CD14-positive monocyte (primary cell): ENCODE measurements at regions not wholly inside any gene's neighbourhood (a gene's known extent, or its start where the extent isn't known, plus 50 kb on each side); places are given as distances from the start of the nearest gene placed in this dataset.

Source experiments
- DNase-seq, 3 donors: peaks; one replicate each; pipeline ENCODE4 v3.0.0-alpha.2; 2011 to 2022
- H2AFZ ChIP-seq: 2 replicates; pipeline ENCODE4 v1.6.0; 2012; ENCODE audit warnings: mild to moderate bottlenecking, low read depth, low read length, inconsistent platforms; ENCODE audit not compliant: insufficient read depth, poor library complexity, severe bottlenecking
- H3K27ac ChIP-seq, 2 donors: 1 replicate in 1 of 2; 2 replicates in 1 of 2; pipeline ENCODE4 v1.5.1; 2012 to 2013; ENCODE audit warnings: low read length in 2 of 2, control low read depth in 1 of 2, inconsistent platforms in 1 of 2, low read depth in 1 of 2, mild to moderate bottlenecking in 1 of 2
- H3K27me3 ChIP-seq, 2 donors: one replicate each; pipeline versions ENCODE4 v1.6.0 to v1.6.1; 2011 to 2013; ENCODE audit warnings: low read length in 2 of 2; ENCODE audit not compliant: control insufficient read depth in 2 of 2, insufficient read depth in 2 of 2
- H3K36me3 ChIP-seq, 2 donors: replicated peaks in 1 of 2; 1 replicate in 1 of 2; 2 replicates in 1 of 2; pipeline versions ENCODE4 v1.5.1 to v1.6.1; 2012 to 2013; ENCODE audit warnings: low read length in 2 of 2, control low read depth in 1 of 2, inconsistent platforms in 1 of 2, mild to moderate bottlenecking in 1 of 2; ENCODE audit not compliant: insufficient read depth in 2 of 2, control insufficient read depth in 1 of 2
- H3K4me1 ChIP-seq, 2 donors: 1 replicate in 1 of 2; 2 replicates in 1 of 2; pipeline versions ENCODE4 v1.5.1 to v1.6.1; 2012 to 2013; ENCODE audit warnings: low read length in 2 of 2, control low read depth in 1 of 2, inconsistent platforms in 1 of 2, mild to moderate bottlenecking in 1 of 2, moderate library complexity in 1 of 2; ENCODE audit not compliant: insufficient read depth in 2 of 2, control insufficient read depth in 1 of 2
- H3K4me2 ChIP-seq: replicated peaks from 2 replicates; pipeline ENCODE3; 2012; ENCODE audit warnings: low read length, moderate library complexity, mild to moderate bottlenecking; ENCODE audit not compliant: poor library complexity, severe bottlenecking; ENCODE audit errors: extremely low read depth
- H3K4me3 ChIP-seq, 3 experiments: fragments of 200-600 bp in 1 of 3; sonication (generic) in 1 of 3; replicated peaks in 1 of 3; 1 replicate in 2 of 3; 2 replicates in 1 of 3; pipeline ENCODE4 v1.5.1; 2011 to 2013; ENCODE audit warnings: low read length in 3 of 3, mild to moderate bottlenecking in 3 of 3, control low read depth in 2 of 3, low read depth in 2 of 3, inconsistent platforms in 1 of 3, moderate library complexity in 1 of 3
- H3K79me2 ChIP-seq: 2 replicates; pipeline ENCODE4 v1.6.0; 2012; ENCODE audit warnings: mild to moderate bottlenecking, control low read depth, inconsistent platforms, low read length, moderate library complexity; ENCODE audit not compliant: insufficient read depth
- H3K9ac ChIP-seq: 2 replicates; pipeline ENCODE4 v1.6.0; 2017; ENCODE audit warnings: low read length, mild to moderate bottlenecking; ENCODE audit not compliant: insufficient read depth, poor library complexity, severe bottlenecking
- H3K9me3 ChIP-seq, 2 donors: replicated peaks in 1 of 2; 1 replicate in 1 of 2; 2 replicates in 1 of 2; pipeline versions ENCODE4 v1.5.1 to v1.6.1; 2012 to 2013; ENCODE audit warnings: low read length in 2 of 2, control low read depth in 1 of 2; ENCODE audit not compliant: control insufficient read depth in 1 of 2, insufficient read depth in 1 of 2
- H4K20me1 ChIP-seq: 2 replicates; pipeline ENCODE4 v1.6.0; 2012; ENCODE audit warnings: mild to moderate bottlenecking, low read length, control low read depth, moderate library complexity; ENCODE audit not compliant: insufficient read depth
- H3K27ac Mint-ChIP-seq, 7 donors: one replicate each; pipeline ENCODE4 v1.8.0; 2020; ENCODE audit warnings: mild to moderate bottlenecking in 7 of 7, mixed read lengths in 7 of 7, moderate library complexity in 6 of 7, inconsistent platforms in 2 of 7
- H3K27me3 Mint-ChIP-seq, 3 donors: one replicate each; pipeline ENCODE4 v1.8.0; 2021 to 2022; ENCODE audit warnings: low read depth in 3 of 3, mild to moderate bottlenecking in 3 of 3, mixed read lengths in 3 of 3, moderate library complexity in 3 of 3, inconsistent platforms in 1 of 3
- H3K36me3 Mint-ChIP-seq, 2 donors: one replicate each; pipeline ENCODE4 v1.8.0; 2020; ENCODE audit warnings: mixed read lengths in 2 of 2, inconsistent platforms in 1 of 2, mild to moderate bottlenecking in 1 of 2
- H3K4me1 Mint-ChIP-seq: one replicate; pipeline ENCODE4 v1.8.0; 2020; ENCODE audit warnings: mild to moderate bottlenecking, mixed read lengths
- H3K4me3 Mint-ChIP-seq, 2 donors: one replicate each; pipeline ENCODE4 v1.8.0; 2020; ENCODE audit warnings: mild to moderate bottlenecking in 2 of 2, mixed read lengths in 2 of 2, moderate library complexity in 1 of 2
- H3K9me3 Mint-ChIP-seq, 7 donors: one replicate each; pipeline ENCODE4 v1.8.0; 2020 to 2022; ENCODE audit warnings: mixed read lengths in 7 of 7, mild to moderate bottlenecking in 6 of 7, moderate library complexity in 6 of 7, inconsistent platforms in 2 of 7
- CTCF ChIP-seq: fragments of 200-600 bp; IDR thresholded peaks from one replicate; pipeline ENCODE4 v1.8.0; 2022; ENCODE audit warnings: antibody characterized with exemption, mild to moderate bottlenecking
- WGBS: methylation state at CpG from one replicate; pipeline ENCODE4 v1.1.5; 2013; ENCODE audit warnings: missing lambda C conversion rate; ENCODE audit not compliant: insufficient coverage; 5-methylcytosine and 5-hydroxymethylcytosine counted together
- intact Hi-C, 2 donors: fragments of 100-400 bp; cut with micrococcal nuclease; formaldehyde crosslinking; loops; one replicate each; pipeline versions ENCODE4 v1.15.0 to v1.15.1; 2023

DNA sequence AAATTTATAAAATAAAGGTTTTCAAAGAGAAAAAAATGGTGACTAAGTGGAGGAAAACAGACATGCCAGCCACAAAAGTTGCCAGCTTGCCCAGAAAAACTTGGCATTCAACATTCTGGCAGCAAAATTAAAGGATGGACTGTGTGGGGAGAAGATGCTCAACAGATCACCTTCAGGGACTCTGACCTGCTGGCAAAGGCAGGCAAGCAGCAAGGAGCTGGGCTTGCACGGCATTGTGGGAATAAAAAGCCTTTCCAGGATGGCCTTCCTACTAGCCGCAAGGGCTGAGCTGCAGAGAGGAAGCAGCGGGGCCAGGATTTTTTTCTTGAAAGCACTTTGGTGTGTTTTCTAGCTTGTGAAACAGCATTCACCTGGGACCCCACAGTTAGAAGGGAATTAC is 101.9 kb upstream of the CACNA2D3 start:
- no peaks in the 10 kb centered on the region for H3K36me3 Mint-ChIP-seq
- no peak for TF ChIP-seq CTCF
- H3K9me3 Mint-ChIP-seq: peaks cover 6 to 29% (median 9%) of the 10 kb centered on the region in 7 donors
- H3K27me3 Mint-ChIP-seq: peaks cover 0 to 2% (median 2%) of the 10 kb centered on the region in 3 donors
- no peak for DNase-seq
- no peak overlapping the region for H3K27ac ChIP-seq
- H3K4me1 ChIP-seq: no peaks in the 10 kb centered on the region
- H3K27me3 ChIP-seq: no peaks in the 10 kb centered on the region
- no peaks in the 10 kb centered on the region for H3K36me3 ChIP-seq
- no peak overlapping the region for H3K4me2 ChIP-seq
- no peaks in the 10 kb centered on the region for H4K20me1 ChIP-seq
- H3K79me2 ChIP-seq: no peaks in the 10 kb centered on the region
- intact Hi-C loops: no loop called here
- no peak overlapping the region for H3K4me3 Mint-ChIP-seq
- H2AFZ ChIP-seq: no peak overlapping the region
- no peak overlapping the region for H3K9ac ChIP-seq
- H3K9me3 ChIP-seq: peaks cover 8 to 17% of the 10 kb centered on the region in 2 donors
- no peak overlapping the region for H3K4me3 ChIP-seq
- H3K27ac Mint-ChIP-seq: no peak overlapping the region
- WGBS: no CpG with 5 or more reads among the region's 3 CpGs
- no peaks in the 10 kb centered on the region for H3K4me1 Mint-ChIP-seq

GRCh38 chr3:54014067-54014466 is 108.3 kb upstream of the CACNA2D3 start:
- H3K4me3 Mint-ChIP-seq: no peak overlapping the region
- peaks cover 8 to 11% of the 10 kb centered on the region in 2 donors for H3K9me3 ChIP-seq
- no peaks in the 10 kb centered on the region for H3K27me3 ChIP-seq
- H3K36me3 Mint-ChIP-seq: no peaks in the 10 kb centered on the region
- no peak for TF ChIP-seq CTCF
- no peaks in the 10 kb centered on the region for H3K79me2 ChIP-seq
- no peak overlapping the region for H3K27ac ChIP-seq
- H3K27ac Mint-ChIP-seq: no peak overlapping the region
- no peaks in the 10 kb centered on the region for H3K36me3 ChIP-seq
- WGBS: 60% methylated on average over 3 of the region's 3 CpGs
- no peak overlapping the region for H3K9ac ChIP-seq
- H2AFZ ChIP-seq: no peak overlapping the region
- no peak overlapping the region for H3K4me3 ChIP-seq
- DNase-seq: no peak
- H3K4me2 ChIP-seq: no peak overlapping the region
- peaks cover 0 to 7% (median 2%) of the 10 kb centered on the region in 3 donors for H3K27me3 Mint-ChIP-seq
- H3K4me1 Mint-ChIP-seq: no peaks in the 10 kb centered on the region
- H3K4me1 ChIP-seq: no peaks in the 10 kb centered on the region
- H3K9me3 Mint-ChIP-seq: peaks cover 0 to 18% (median 10%) of the 10 kb centered on the region in 7 donors
- intact Hi-C loops: no loop called here
- H4K20me1 ChIP-seq: no peaks in the 10 kb centered on the region
